ENCODE measurements at regions not wholly inside any gene's neighbourhood (a gene's known extent, or its start where the extent isn't known, plus 50 kb on each side); places are given as distances from the start of the nearest gene placed in this dataset.

GRCh38 chr13:21948769-21949474 lies 278.0 kb downstream of the FGF9 start:
- in situ Hi-C loops (cut with MboI; ENCODE audit: low pct_unique_long_range_greater_than_20kb, low sequenced_read_pairs, unreplicated experiment), result no loop called here
- DNase-seq (ENCODE audit: low spot score), result no peak
- TF ChIP-seq CTCF (IDR thresholded peaks at IDR 0.05; ENCODE audit: extremely low read depth, insufficient read depth, missing control alignments), result no peak

- in situ Hi-C loops (cut with MboI; ENCODE audit: low pct_unique_long_range_greater_than_20kb, low sequenced_read_pairs, unreplicated experiment), result no loop called here
- TF ChIP-seq CTCF (IDR thresholded peaks at IDR 0.05; ENCODE audit: extremely low read depth, insufficient read depth, missing control alignments), result no peak
- no peak for DNase-seq (ENCODE audit: low spot score)
These were observed 279.1 kb downstream of the FGF9 start for GRCh38 chr13:21949818-21950429.

GRCh38 chr13:21956666-21957065 lies 285.8 kb downstream of the FGF9 start:
- DNase-seq (ENCODE audit: low spot score), result no peak
- in situ Hi-C loops (cut with MboI; ENCODE audit: low pct_unique_long_range_greater_than_20kb, low sequenced_read_pairs, unreplicated experiment), result no loop called here
- TF ChIP-seq CTCF (IDR thresholded peaks at IDR 0.05; ENCODE audit: extremely low read depth, insufficient read depth, missing control alignments), result no peak

GRCh38 chr13:21957833-21958232 lies 287.0 kb downstream of the FGF9 start:
- in situ Hi-C loops (cut with MboI; ENCODE audit: low pct_unique_long_range_greater_than_20kb, low sequenced_read_pairs, unreplicated experiment), result no loop called here
- no peak for TF ChIP-seq CTCF (IDR thresholded peaks at IDR 0.05; ENCODE audit: extremely low read depth, insufficient read depth, missing control alignments)
- no peak for DNase-seq (ENCODE audit: low spot score)

GRCh38 chr13:21960108-21960507 lies 289.2 kb downstream of the FGF9 start:
- in situ Hi-C loops (cut with MboI; ENCODE audit: low pct_unique_long_range_greater_than_20kb, low sequenced_read_pairs, unreplicated experiment), result no loop called here
- no peak for TF ChIP-seq CTCF (IDR thresholded peaks at IDR 0.05; ENCODE audit: extremely low read depth, insufficient read depth, missing control alignments)
- no peak for DNase-seq (ENCODE audit: low spot score)

GRCh38 chr13:21964686-21965085 lies 293.8 kb downstream of the FGF9 start:
- DNase-seq (ENCODE audit: low spot score), result no peak
- in situ Hi-C loops (cut with MboI; ENCODE audit: low pct_unique_long_range_greater_than_20kb, low sequenced_read_pairs, unreplicated experiment), result no loop called here
- no peak for TF ChIP-seq CTCF (IDR thresholded peaks at IDR 0.05; ENCODE audit: extremely low read depth, insufficient read depth, missing control alignments)

Data from GM13977 (cell line).